Peyer's patch (tissue), 4 donors: ENCODE measurements at regions not wholly inside any gene's neighbourhood (a gene's known extent, or its start where the extent isn't known, plus 50 kb on each side); places are given as distances from the start of the nearest gene placed in this dataset.

Source experiments
- DNase-seq, 3 donors: peaks; one replicate each; pipeline ENCODE4 v3.0.0-alpha.2; 2017 to 2019
- H3K27ac ChIP-seq, 4 donors: fragments of 200-600 bp; sonication (generic); one replicate each; pipeline ENCODE4 v1.5.1; 2016 to 2019
- H3K27me3 ChIP-seq, 2 donors: fragments of 200-600 bp; sonication (generic); one replicate each; pipeline ENCODE4 v1.5.1; 2019
- H3K36me3 ChIP-seq, 3 donors: fragments of 200-600 bp; sonication (generic); one replicate each; pipeline ENCODE4 v1.5.1; 2016 to 2019
- H3K4me1 ChIP-seq, 4 donors: fragments of 200-600 bp; sonication (generic); one replicate each; pipeline ENCODE4 v1.5.1; 2016 to 2019
- H3K4me3 ChIP-seq, 4 donors: fragments of 200-600 bp; sonication (generic); 1 replicate in 3 of 4; 2 replicates in 1 of 4; pipeline ENCODE4 v1.5.1; 2016 to 2019; ENCODE audit warnings: mild to moderate bottlenecking in 1 of 4
- H3K9me3 ChIP-seq, 4 donors: fragments of 200-600 bp; sonication (generic); one replicate each; pipeline ENCODE4 v1.5.1; 2016 to 2019; ENCODE audit warnings: mild to moderate bottlenecking in 1 of 4
- CTCF ChIP-seq, 6 experiments: fragments of 450-650 bp in 4 of 6; fragments of 200-600 bp in 2 of 6; sonication (generic) in 1 of 6; IDR thresholded peaks; one replicate each; pipeline ENCODE4 v1.5.1; 2017 to 2019; ENCODE audit warnings: antibody characterized with exemption in 6 of 6, mild to moderate bottlenecking in 3 of 6, moderate library complexity in 1 of 6
- POLR2A ChIP-seq, 2 donors: fragments of 450-650 bp; IDR thresholded peaks; one replicate each; pipeline ENCODE4 v1.5.1; 2017; ENCODE audit warnings: antibody characterized with exemption in 2 of 2, mild to moderate bottlenecking in 2 of 2, moderate library complexity in 2 of 2

GRCh38 chr5:92508271-92508670 lies 1072.7 kb downstream of the NR2F1-AS1 start:
- H3K9me3 ChIP-seq: peaks cover 0 to 5% (median 0%) of the 10 kb centered on the region in 4 donors
- H3K27ac ChIP-seq: no peak overlapping the region
- TF ChIP-seq POLR2A (IDR thresholded peaks at IDR 0.05) (no peak), CTCF (IDR thresholded peaks at IDR 0.05) (no peak)
- no peak overlapping the region for H3K4me3 ChIP-seq
- no peak for DNase-seq
- H3K4me1 ChIP-seq: no peaks in the 10 kb centered on the region
- no peaks in the 10 kb centered on the region for H3K36me3 ChIP-seq
- no peaks in the 10 kb centered on the region for H3K27me3 ChIP-seq

- no peaks in the 10 kb centered on the region for H3K27me3 ChIP-seq
These were observed 1075.1 kb downstream of the NR2F1-AS1 start for GRCh38 chr5:92505925-92506324.

GRCh38 chr5:92505145-92505544 lies 1075.9 kb downstream of the NR2F1-AS1 start:
- no peak for TF ChIP-seq CTCF (IDR thresholded peaks at IDR 0.05)
- TF ChIP-seq POLR2A (IDR thresholded peaks at IDR 0.05): no peak
- no peak overlapping the region for H3K27ac ChIP-seq
- no peak for DNase-seq

More at GRCh38 chr5:92505925-92506324, 1075.1 kb downstream of the NR2F1-AS1 start:
- Histone ChIP-seq H3K4me3 (no peak overlapping the region), H3K4me1 (no peaks in the 10 kb centered on the region), H3K27ac (no peak overlapping the region), H3K36me3 (no peaks in the 10 kb centered on the region), H3K9me3 (no peaks in the 10 kb centered on the region)
- TF ChIP-seq CTCF (IDR thresholded peaks at IDR 0.05): no peak
- no peak for TF ChIP-seq POLR2A (IDR thresholded peaks at IDR 0.05)
- DNase-seq: no peak

GRCh38 chr5:92504346-92504745 lies 1076.7 kb downstream of the NR2F1-AS1 start:
- no peaks in the 10 kb centered on the region for H3K36me3 ChIP-seq
- DNase-seq: no peak
- H3K27me3 ChIP-seq: no peaks in the 10 kb centered on the region

More at GRCh38 chr5:92505145-92505544, 1075.9 kb downstream of the NR2F1-AS1 start:
- Histone ChIP-seq H3K27me3 (no peaks in the 10 kb centered on the region), H3K4me1 (no peaks in the 10 kb centered on the region), H3K9me3 (no peaks in the 10 kb centered on the region), H3K36me3 (no peaks in the 10 kb centered on the region), H3K4me3 (no peak overlapping the region)

GRCh38 chr5:92500752-92501151 lies 1080.3 kb downstream of the NR2F1-AS1 start:
- H3K4me3 ChIP-seq: no peak overlapping the region
- no peaks in the 10 kb centered on the region for H3K9me3 ChIP-seq
- no peak overlapping the region for H3K27ac ChIP-seq
- no peaks in the 10 kb centered on the region for H3K27me3 ChIP-seq
- H3K36me3 ChIP-seq: no peaks in the 10 kb centered on the region
- no peaks in the 10 kb centered on the region for H3K4me1 ChIP-seq
- no peak for TF ChIP-seq POLR2A (IDR thresholded peaks at IDR 0.05)
- no peak for TF ChIP-seq CTCF (IDR thresholded peaks at IDR 0.05)
- DNase-seq: no peak

More at GRCh38 chr5:92504346-92504745, 1076.7 kb downstream of the NR2F1-AS1 start:
- no peaks in the 10 kb centered on the region for H3K4me1 ChIP-seq
- no peak for TF ChIP-seq CTCF (IDR thresholded peaks at IDR 0.05)
- no peak for TF ChIP-seq POLR2A (IDR thresholded peaks at IDR 0.05)
- no peak overlapping the region for H3K27ac ChIP-seq
- no peak overlapping the region for H3K4me3 ChIP-seq
- no peaks in the 10 kb centered on the region for H3K9me3 ChIP-seq

- DNase-seq: no peak
- TF ChIP-seq CTCF (IDR thresholded peaks at IDR 0.05): no peak
- no peak for TF ChIP-seq POLR2A (IDR thresholded peaks at IDR 0.05)
- H3K4me1 ChIP-seq: no peaks in the 10 kb centered on the region
- no peaks in the 10 kb centered on the region for H3K36me3 ChIP-seq
- H3K27me3 ChIP-seq: no peaks in the 10 kb centered on the region
- H3K9me3 ChIP-seq: no peaks in the 10 kb centered on the region
- no peak overlapping the region for H3K27ac ChIP-seq
- H3K4me3 ChIP-seq: no peak overlapping the region
These were observed 1084.5 kb downstream of the NR2F1-AS1 start for GRCh38 chr5:92496545-92496944.
